GM18873 (cell line): ENCODE measurements at regions not wholly inside any gene's neighbourhood (a gene's known extent, or its start where the extent isn't known, plus 50 kb on each side); places are given as distances from the start of the nearest gene placed in this dataset.

Source experiments
- ATAC-seq: cut with Tn5 transposase; IDR thresholded peaks from one replicate; pipeline ENCODE4 v1.9.1; 2021; ENCODE audit warnings: mild to moderate bottlenecking, moderate library complexity, moderate number of reproducible peaks; ENCODE audit not compliant: unreplicated experiment, low FRiP score

- ATAC-seq = no peak
These were observed 135.5 kb upstream of the SORCS3 start for GRCh38 chr10:104505521-104506042.

GRCh38 chr10:104509981-104510380, 131.1 kb upstream of the SORCS3 start:
- no peak for ATAC-seq

- ATAC-seq = no peak
These were observed 130.4 kb upstream of the SORCS3 start for GRCh38 chr10:104510644-104511043.

GRCh38 chr10:104512800-104513199, 128.3 kb upstream of the SORCS3 start:
- no peak for ATAC-seq

GRCh38 chr10:104515678-104516199, 125.4 kb upstream of the SORCS3 start:
- no peak for ATAC-seq

- no peak for ATAC-seq
These were observed 124.1 kb upstream of the SORCS3 start for GRCh38 chr10:104516986-104517385.

- no peak for ATAC-seq
These were observed 123.1 kb upstream of the SORCS3 start for GRCh38 chr10:104517946-104518345.

GRCh38 chr10:104518891-104519290, 122.2 kb upstream of the SORCS3 start:
- no peak for ATAC-seq

- no peak for ATAC-seq
These were observed 120.4 kb upstream of the SORCS3 start for GRCh38 chr10:104520653-104521052.

GRCh38 chr10:104521901-104522694, 119.0 kb upstream of the SORCS3 start:
- no peak for ATAC-seq

GRCh38 chr10:104526188-104526587, 114.9 kb upstream of the SORCS3 start:
- ATAC-seq = no peak

GRCh38 chr10:104527013-104527412, 114.1 kb upstream of the SORCS3 start:
- ATAC-seq = no peak

- ATAC-seq = no peak
These were observed 100.9 kb upstream of the SORCS3 start for GRCh38 chr10:104540181-104540580.

GRCh38 chr10:104541820-104542219, 99.3 kb upstream of the SORCS3 start:
- ATAC-seq = no peak

GRCh38 chr10:104546336-104546735, 94.8 kb upstream of the SORCS3 start:
- no peak for ATAC-seq

- no peak for ATAC-seq
These were observed 94.3 kb upstream of the SORCS3 start for GRCh38 chr10:104546756-104547155.

- ATAC-seq = no peak
These were observed 93.0 kb upstream of the SORCS3 start for GRCh38 chr10:104548090-104548489.

GRCh38 chr10:104556831-104557230, 84.3 kb upstream of the SORCS3 start:
- ATAC-seq = no peak

GRCh38 chr10:104557966-104558365, 83.1 kb upstream of the SORCS3 start:
- no peak for ATAC-seq

GRCh38 chr10:104559935-104560334, 81.2 kb upstream of the SORCS3 start:
- no peak for ATAC-seq

GRCh38 chr10:104563051-104563450, 78.0 kb upstream of the SORCS3 start:
- no peak for ATAC-seq

- no peak for ATAC-seq
These were observed 77.5 kb upstream of the SORCS3 start for GRCh38 chr10:104563548-104563947.
